COR-L47 (cell line): ENCODE measurements at regions not wholly inside any gene's neighbourhood (a gene's known extent, or its start where the extent isn't known, plus 50 kb on each side); places are given as distances from the start of the nearest gene placed in this dataset.

Experiments
- DNase-seq: peaks from one replicate; lab custom pipeline; 2025; lab: John Stamatoyannopoulos, UW

GRCh38 chr20:17858450-17859001 lies 110.1 kb downstream of the SNX5 start:
- no peak for DNase-seq

GRCh38 chr20:17857639-17858449 lies 110.8 kb downstream of the SNX5 start:
- DNase-seq, result no peak

GRCh38 chr20:17856837-17857605 lies 111.6 kb downstream of the SNX5 start:
- DNase-seq, result no peak

- DNase-seq, result no peak
Observed at GRCh38 chr20:17856024-17856564, 112.5 kb downstream of the SNX5 start.

GRCh38 chr20:17854307-17854903 lies 114.2 kb downstream of the SNX5 start:
- DNase-seq, result no peak

GRCh38 chr20:17852323-17852722 lies 116.3 kb downstream of the SNX5 start:
- DNase-seq, result no peak

- no peak for DNase-seq
Observed at GRCh38 chr20:17850684-17851026, 117.9 kb downstream of the SNX5 start.

- no peak for DNase-seq
Observed at GRCh38 chr20:17849901-17850683, 118.5 kb downstream of the SNX5 start.

GRCh38 chr20:17849138-17849900 lies 119.3 kb downstream of the SNX5 start:
- DNase-seq, result no peak

GRCh38 chr20:17848249-17849048 lies 120.1 kb downstream of the SNX5 start:
- DNase-seq, result no peak

GRCh38 chr20:17845701-17846475 lies 122.7 kb downstream of the SNX5 start:
- DNase-seq, result no peak

- DNase-seq, result no peak
Observed at GRCh38 chr20:17844549-17845298, 123.9 kb downstream of the SNX5 start.

GRCh38 chr20:17844133-17844429 lies 124.5 kb downstream of the SNX5 start:
- no peak for DNase-seq

- no peak for DNase-seq
Observed at GRCh38 chr20:17843246-17844132, 125.1 kb downstream of the SNX5 start.

GRCh38 chr20:17841751-17842215 lies 126.8 kb downstream of the SNX5 start:
- no peak for DNase-seq

- DNase-seq, result no peak
Observed at GRCh38 chr20:17840423-17840822, 128.2 kb downstream of the SNX5 start.

GRCh38 chr20:17838921-17839320 lies 129.7 kb downstream of the SNX5 start:
- no peak for DNase-seq

GRCh38 chr20:17837179-17837578 lies 131.4 kb downstream of the SNX5 start:
- DNase-seq, result no peak
